PC-3 (cell line): ENCODE measurements at regions not wholly inside any gene's neighbourhood (a gene's known extent, or its start where the extent isn't known, plus 50 kb on each side); places are given as distances from the start of the nearest gene placed in this dataset.

Source experiments
- CTCF ChIP-seq: fragments of 300-600 bp; sonication (generic); conservative IDR thresholded peaks from 2 replicates; pipeline ENCODE4 v1.5.1; 2017; ENCODE audit warnings: antibody characterized with exemption, low read depth, mild to moderate bottlenecking, low read length
- EZH2 ChIP-seq: fragments of 300-600 bp; sonication (generic); IDR thresholded peaks from one replicate; pipeline ENCODE4 v1.6.1; 2017; ENCODE audit warnings: antibody characterized with exemption, mild to moderate bottlenecking, low read length; ENCODE audit not compliant: unreplicated experiment
- EZH2phosphoT487 ChIP-seq: fragments of 300-600 bp; sonication (generic); IDR thresholded peaks from 2 replicates; pipeline ENCODE4 v1.6.1; 2018; ENCODE audit warnings: mild to moderate bottlenecking, antibody characterized with exemption, low read length, borderline replicate concordance

GRCh38 chr1:195637539-195637938 is 970.7 kb downstream of the KCNT2 start:
- TF ChIP-seq EZH2phosphoT487 (no peak), CTCF (no peak), EZH2 (no peak)
